OCI-LY1 (cell line): ENCODE measurements at regions not wholly inside any gene's neighbourhood (a gene's known extent, or its start where the extent isn't known, plus 50 kb on each side); places are given as distances from the start of the nearest gene placed in this dataset.

Experiments used
- CTCF ChIP-seq: fragments of 200-600 bp; sonication (generic), shearing (Covaris generic); IDR thresholded peaks from 2 replicates; pipeline ENCODE4 v1.5.1; 2017; ENCODE audit warnings: mild to moderate bottlenecking, antibody characterized with exemption, low read length, moderate library complexity, mixed read lengths
- EZH2 ChIP-seq: fragments of 200-600 bp; sonication (generic), shearing (Covaris generic); IDR thresholded peaks from 2 replicates; pipeline ENCODE4 v1.8.0; 2017; ENCODE audit warnings: borderline replicate concordance, mixed run types, mild to moderate bottlenecking, antibody characterized with exemption, low read length, moderate library complexity, mixed read lengths

GRCh38 chr22:49372111-49372529 lies 455.6 kb downstream of the BRD1 start:
- TF ChIP-seq CTCF (no peak), EZH2 (no peak)
